Esophagus squamous epithelium (tissue), 5 donors: ENCODE measurements at regions not wholly inside any gene's neighbourhood (a gene's known extent, or its start where the extent isn't known, plus 50 kb on each side); places are given as distances from the start of the nearest gene placed in this dataset.

ENCODE experiments used
- DNase-seq: peaks from one replicate; lab custom pipeline; 2025; lab: John Stamatoyannopoulos, UW
- H3K27ac ChIP-seq, 4 donors: fragments of 200-600 bp; sonication (generic); one replicate each; pipeline ENCODE4 v1.5.1; 2016 to 2019; ENCODE audit warnings: mild to moderate bottlenecking in 1 of 4
- H3K27me3 ChIP-seq, 4 donors: fragments of 200-600 bp; sonication (generic); 1 replicate in 3 of 4; 2 replicates in 1 of 4; pipeline versions ENCODE4 v1.5.1 to v1.6.0; 2017 to 2021; ENCODE audit warnings: antibody characterized with exemption in 1 of 4
- H3K36me3 ChIP-seq, 3 donors: fragments of 200-600 bp; sonication (generic); one replicate each; pipeline ENCODE4 v1.5.1; 2016 to 2019
- H3K4me1 ChIP-seq, 3 donors: fragments of 200-600 bp; sonication (generic); one replicate each; pipeline ENCODE4 v1.5.1; 2017 to 2019
- H3K4me3 ChIP-seq, 4 donors: fragments of 200-600 bp; sonication (generic); 1 replicate in 3 of 4; 2 replicates in 1 of 4; pipeline ENCODE4 v1.5.1; 2016 to 2019; ENCODE audit warnings: mild to moderate bottlenecking in 2 of 4, moderate library complexity in 1 of 4
- H3K9me3 ChIP-seq, 3 donors: fragments of 200-600 bp; sonication (generic); one replicate each; pipeline ENCODE4 v1.5.1; 2016 to 2019
- CTCF ChIP-seq, 6 experiments: fragments of 450-650 bp in 4 of 6; fragments of 200-600 bp in 2 of 6; sonication (generic) in 2 of 6; IDR thresholded peaks; one replicate each; pipeline ENCODE4 v1.5.1; 2016 to 2019; ENCODE audit warnings: antibody characterized with exemption in 6 of 6, mild to moderate bottlenecking in 4 of 6, moderate library complexity in 4 of 6
- POLR2A ChIP-seq, 4 donors: fragments of 450-650 bp; IDR thresholded peaks; one replicate each; pipeline ENCODE4 v1.6.1; 2017; ENCODE audit warnings: antibody characterized with exemption in 4 of 4, mild to moderate bottlenecking in 4 of 4, moderate library complexity in 3 of 4
- WGBS, 2 donors: methylation state at CpG; one replicate each; pipeline ENCODE4 v1.1.5; 2018; 5-methylcytosine and 5-hydroxymethylcytosine counted together
- intact Hi-C: fragments of 100-400 bp; cut with DNase I; formaldehyde crosslinking; loops from one replicate; pipeline ENCODE4 v1.15.0; 2022
- donor health status: DM: yes; HTN: yes; CAD: no.

- Histone ChIP-seq H3K27ac (no peak overlapping the region), H3K27me3 (no peaks in the 10 kb centered on the region), H3K4me3 (no peak overlapping the region), H3K4me1 (peaks cover 0 to 10% (median 0%) of the 10 kb centered on the region in 3 donors), H3K36me3 (no peaks in the 10 kb centered on the region), H3K9me3 (no peaks in the 10 kb centered on the region)
- WGBS, 2 donors = 87 to 91% methylated on average over 1 of the region's 1 CpG
- TF ChIP-seq POLR2A (IDR thresholded peaks at IDR 0.05) (no peak), CTCF (IDR thresholded peaks at IDR 0.05) (no peak)
- no peak for DNase-seq
- intact Hi-C loops = no loop called here
Observed at GRCh38 chr5:12459326-12459725, 555.1 kb upstream of the CTNND2 start.

- no peaks in the 10 kb centered on the region for H3K4me1 ChIP-seq
- H3K9me3 ChIP-seq = no peaks in the 10 kb centered on the region
- intact Hi-C loops = no loop called here
- WGBS, 2 donors = 37 to 59% methylated on average over 2 of the region's 2 CpGs
- H3K27me3 ChIP-seq = no peaks in the 10 kb centered on the region
- no peaks in the 10 kb centered on the region for H3K36me3 ChIP-seq
- TF ChIP-seq CTCF (IDR thresholded peaks at IDR 0.05) (no peak), POLR2A (IDR thresholded peaks at IDR 0.05) (no peak)
- H3K27ac ChIP-seq = no peak overlapping the region
- no peak overlapping the region for H3K4me3 ChIP-seq
- DNase-seq = no peak
Observed at GRCh38 chr5:12419075-12419474, 514.8 kb upstream of the CTNND2 start.

- no peaks in the 10 kb centered on the region for H3K9me3 ChIP-seq
- intact Hi-C loops = no loop called here
- no peaks in the 10 kb centered on the region for H3K36me3 ChIP-seq
- H3K4me1 ChIP-seq = no peaks in the 10 kb centered on the region
- 53 to 59% methylated on average over 3 to 5 of the region's 5 CpGs for WGBS, 2 donors
- no peak overlapping the region for H3K4me3 ChIP-seq
- no peak for TF ChIP-seq CTCF (IDR thresholded peaks at IDR 0.05)
- no peak for TF ChIP-seq POLR2A (IDR thresholded peaks at IDR 0.05)
- H3K27me3 ChIP-seq = no peaks in the 10 kb centered on the region
- no peak overlapping the region for H3K27ac ChIP-seq
- DNase-seq = no peak
Observed at GRCh38 chr5:12413585-12413984, 509.3 kb upstream of the CTNND2 start.

- Histone ChIP-seq H3K4me3 (no peak overlapping the region), H3K36me3 (no peaks in the 10 kb centered on the region), H3K27ac (no peak overlapping the region), H3K9me3 (no peaks in the 10 kb centered on the region), H3K4me1 (no peaks in the 10 kb centered on the region), H3K27me3 (no peaks in the 10 kb centered on the region)
- WGBS, 2 donors = 84% methylated on average over 2 of the region's 2 CpGs; no CpG with 5 or more reads in 1 of the 2 donors
- TF ChIP-seq POLR2A (IDR thresholded peaks at IDR 0.05) (no peak), CTCF (IDR thresholded peaks at IDR 0.05) (no peak)
- intact Hi-C loops = no loop called here
- DNase-seq = no peak
Observed at GRCh38 chr5:12413075-12413474, 508.8 kb upstream of the CTNND2 start.

- Histone ChIP-seq H3K27me3 (no peaks in the 10 kb centered on the region), H3K36me3 (no peaks in the 10 kb centered on the region), H3K4me1 (no peaks in the 10 kb centered on the region), H3K9me3 (no peaks in the 10 kb centered on the region), H3K27ac (no peak overlapping the region), H3K4me3 (no peak overlapping the region)
- intact Hi-C loops = no loop called here
- WGBS, 2 donors = 75 to 80% methylated on average over 2 of the region's 2 CpGs
- DNase-seq = no peak
- TF ChIP-seq CTCF (IDR thresholded peaks at IDR 0.05) (no peak), POLR2A (IDR thresholded peaks at IDR 0.05) (no peak)
Observed at GRCh38 chr5:12399868-12400267, 495.6 kb upstream of the CTNND2 start.
